ENCODE measurements at regions not wholly inside any gene's neighbourhood (a gene's known extent, or its start where the extent isn't known, plus 50 kb on each side); places are given as distances from the start of the nearest gene placed in this dataset.

- TF ChIP-seq, protein P1, sequence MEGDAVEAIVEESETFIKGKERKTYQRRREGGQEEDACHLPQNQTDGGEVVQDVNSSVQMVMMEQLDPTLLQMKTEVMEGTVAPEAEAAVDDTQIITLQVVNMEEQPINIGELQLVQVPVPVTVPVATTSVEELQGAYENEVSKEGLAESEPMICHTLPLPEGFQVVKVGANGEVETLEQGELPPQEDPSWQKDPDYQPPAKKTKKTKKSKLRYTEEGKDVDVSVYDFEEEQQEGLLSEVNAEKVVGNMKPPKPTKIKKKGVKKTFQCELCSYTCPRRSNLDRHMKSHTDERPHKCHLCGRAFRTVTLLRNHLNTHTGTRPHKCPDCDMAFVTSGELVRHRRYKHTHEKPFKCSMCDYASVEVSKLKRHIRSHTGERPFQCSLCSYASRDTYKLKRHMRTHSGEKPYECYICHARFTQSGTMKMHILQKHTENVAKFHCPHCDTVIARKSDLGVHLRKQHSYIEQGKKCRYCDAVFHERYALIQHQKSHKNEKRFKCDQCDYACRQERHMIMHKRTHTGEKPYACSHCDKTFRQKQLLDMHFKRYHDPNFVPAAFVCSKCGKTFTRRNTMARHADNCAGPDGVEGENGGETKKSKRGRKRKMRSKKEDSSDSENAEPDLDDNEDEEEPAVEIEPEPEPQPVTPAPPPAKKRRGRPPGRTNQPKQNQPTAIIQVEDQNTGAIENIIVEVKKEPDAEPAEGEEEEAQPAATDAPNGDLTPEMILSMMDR (IDR thresholded peaks at IDR 0.05; ENCODE audit: low read depth, low read length), result no peak
- no peak for TF ChIP-seq EZH2phosphoT487 (IDR thresholded peaks at IDR 0.05; ENCODE audit: low read depth)
These were observed 199.5 kb upstream of the HS3ST1 start for GRCh38 chr4:11628093-11628725.
